Activated CD8-positive, alpha-beta T cell treated with anti-CD3 and anti-CD28 coated beads, Interleukin-2, amount 10 ng/mL, durations not matched to agents 7 days and 5 days (primary cell): ENCODE measurements at regions not wholly inside any gene's neighbourhood (a gene's known extent, or its start where the extent isn't known, plus 50 kb on each side); places are given as distances from the start of the nearest gene placed in this dataset.
"Not testable (repeated sequence)": the region's sequence is repeated elsewhere in the genome, so short reads cannot be mapped to it uniquely, and the experiment has no call there.

Experiments used
- ATAC-seq: fragments of 150-1000 bp; cut with Tn5 transposase; one replicate; pipeline ENCODE4 v1.10.0; 2021; ENCODE audit warnings: moderate library complexity
- CTCF ChIA-PET: fragments of 350-600 bp; sonication (Branson Sonifier 250); formaldehyde crosslinking; loops from one replicate; lab custom pipeline; 2021; ENCODE audit warnings: antibody characterized with exemption; lab: Charles Lee
- POLR2A ChIA-PET: fragments of 350-600 bp; sonication (Branson Sonifier 250); formaldehyde crosslinking; loops from one replicate; lab custom pipeline; 2021; ENCODE audit warnings: antibody characterized with exemption; lab: Charles Lee
- DNase-seq: peaks from one replicate; pipeline ENCODE4 v3.0.0-alpha.2; 2020
- H3K27ac Mint-ChIP-seq: one replicate; pipeline ENCODE4 v1.8.0; 2021; ENCODE audit warnings: mild to moderate bottlenecking, mixed read lengths
- H3K27me3 Mint-ChIP-seq: one replicate; pipeline ENCODE4 v1.8.0; 2021; ENCODE audit warnings: low read depth, mixed read lengths
- H3K36me3 Mint-ChIP-seq: one replicate; pipeline ENCODE4 v1.8.0; 2021; ENCODE audit warnings: low read depth, mixed read lengths
- H3K4me1 Mint-ChIP-seq: one replicate; pipeline ENCODE4 v1.8.0; 2021; ENCODE audit warnings: low read depth, mixed read lengths
- H3K4me3 Mint-ChIP-seq: one replicate; pipeline ENCODE4 v1.8.0; 2021; ENCODE audit warnings: mild to moderate bottlenecking, mixed read lengths
- H3K9me3 Mint-ChIP-seq: one replicate; pipeline ENCODE4 v1.8.0; 2022; ENCODE audit warnings: mixed read lengths; ENCODE audit not compliant: insufficient read depth

- ChIA-PET POLR2A (no interaction called here), CTCF (no interaction called here)
- ATAC-seq (no peak), DNase-seq (no peak)
- Mint-ChIP-seq H3K27ac (no peak overlapping the region), H3K27me3 (peaks cover 9% of the 10 kb centered on the region), H3K4me1 (no peaks in the 10 kb centered on the region), H3K4me3 (no peak overlapping the region), H3K36me3 (no peaks in the 10 kb centered on the region), H3K9me3 (no peaks in the 10 kb centered on the region)
Observed at GRCh38 chr1:29391362-29391880, 155.1 kb downstream of the PTPRU start.

- H3K4me1 Mint-ChIP-seq: no peaks in the 10 kb centered on the region
- DNase-seq (no peak), ATAC-seq (no peak)
- POLR2A ChIA-PET: no interaction called here
- CTCF ChIA-PET: no interaction called here
- H3K9me3 Mint-ChIP-seq: no peaks in the 10 kb centered on the region
- no peak overlapping the region for H3K4me3 Mint-ChIP-seq
- peaks cover 12% of the 10 kb centered on the region for H3K27me3 Mint-ChIP-seq
- no peak overlapping the region for H3K27ac Mint-ChIP-seq
- no peaks in the 10 kb centered on the region for H3K36me3 Mint-ChIP-seq
Observed at GRCh38 chr1:29390491-29391361, 154.4 kb downstream of the PTPRU start.

GRCh38 chr1:29390075-29390474, 153.8 kb downstream of the PTPRU start:
- no peak for DNase-seq
- no peaks in the 10 kb centered on the region for H3K36me3 Mint-ChIP-seq
- ATAC-seq: no peak
- H3K27me3 Mint-ChIP-seq: peaks cover 12% of the 10 kb centered on the region
- H3K4me3 Mint-ChIP-seq: no peak overlapping the region
- no peak overlapping the region for H3K27ac Mint-ChIP-seq
- H3K9me3 Mint-ChIP-seq: no peaks in the 10 kb centered on the region
- ChIA-PET POLR2A (no interaction called here), CTCF (no interaction called here)
- no peaks in the 10 kb centered on the region for H3K4me1 Mint-ChIP-seq

GRCh38 chr1:29389533-29390041, 153.3 kb downstream of the PTPRU start:
- CTCF ChIA-PET: no interaction called here
- Mint-ChIP-seq H3K27ac (no peak overlapping the region), H3K4me1 (no peaks in the 10 kb centered on the region), H3K4me3 (no peak overlapping the region), H3K9me3 (no peaks in the 10 kb centered on the region), H3K36me3 (no peaks in the 10 kb centered on the region), H3K27me3 (peaks cover 15% of the 10 kb centered on the region)
- ATAC-seq: no peak
- POLR2A ChIA-PET: no interaction called here
- DNase-seq: no peak

GRCh38 chr1:29388884-29389283, 152.6 kb downstream of the PTPRU start:
- H3K9me3 Mint-ChIP-seq: no peaks in the 10 kb centered on the region
- no peak overlapping the region for H3K4me3 Mint-ChIP-seq
- no peaks in the 10 kb centered on the region for H3K36me3 Mint-ChIP-seq
- H3K4me1 Mint-ChIP-seq: no peaks in the 10 kb centered on the region
- POLR2A ChIA-PET: no interaction called here
- CTCF ChIA-PET: no interaction called here
- ATAC-seq: no peak
- H3K27me3 Mint-ChIP-seq: peaks cover 17% of the 10 kb centered on the region
- no peak overlapping the region for H3K27ac Mint-ChIP-seq
- DNase-seq: no peak

GRCh38 chr1:29388170-29388569, 151.8 kb downstream of the PTPRU start:
- H3K27ac Mint-ChIP-seq: no peak overlapping the region
- no peaks in the 10 kb centered on the region for H3K4me1 Mint-ChIP-seq
- H3K4me3 Mint-ChIP-seq: no peak overlapping the region
- H3K27me3 Mint-ChIP-seq: peaks cover 17% of the 10 kb centered on the region
- ATAC-seq (no peak), DNase-seq (no peak)
- ChIA-PET CTCF (no interaction called here), POLR2A (no interaction called here)
- H3K36me3 Mint-ChIP-seq: no peaks in the 10 kb centered on the region
- H3K9me3 Mint-ChIP-seq: no peaks in the 10 kb centered on the region

GRCh38 chr1:29387210-29387609, 150.9 kb downstream of the PTPRU start:
- Mint-ChIP-seq H3K36me3 (no peaks in the 10 kb centered on the region), H3K9me3 (no peaks in the 10 kb centered on the region), H3K27ac (no peak overlapping the region), H3K4me3 (no peak overlapping the region), H3K27me3 (peaks cover 17% of the 10 kb centered on the region), H3K4me1 (no peaks in the 10 kb centered on the region)
- CTCF ChIA-PET: no interaction called here
- ATAC-seq (no peak), DNase-seq (no peak)
- POLR2A ChIA-PET: no interaction called here

- POLR2A ChIA-PET, DNase-seq, H3K4me1 Mint-ChIP-seq, ATAC-seq, H3K9me3 Mint-ChIP-seq, CTCF ChIA-PET, H3K27ac Mint-ChIP-seq, H3K36me3 Mint-ChIP-seq, H3K4me3 Mint-ChIP-seq: not testable (repeated sequence)
- H3K27me3 Mint-ChIP-seq: peaks cover 17% of the 10 kb centered on the region
Observed at GRCh38 chr1:29386453-29386852, 150.1 kb downstream of the PTPRU start.

- no peak overlapping the region for H3K27ac Mint-ChIP-seq
- peaks cover 17% of the 10 kb centered on the region for H3K27me3 Mint-ChIP-seq
- no peaks in the 10 kb centered on the region for H3K9me3 Mint-ChIP-seq
- POLR2A ChIA-PET: no interaction called here
- no peaks in the 10 kb centered on the region for H3K36me3 Mint-ChIP-seq
- DNase-seq: no peak
- CTCF ChIA-PET: no interaction called here
- H3K4me3 Mint-ChIP-seq: no peak overlapping the region
- ATAC-seq: no peak
- H3K4me1 Mint-ChIP-seq: no peaks in the 10 kb centered on the region
Observed at GRCh38 chr1:29385966-29386365, 149.6 kb downstream of the PTPRU start.

GRCh38 chr1:29384496-29385015, 148.2 kb downstream of the PTPRU start:
- ChIA-PET POLR2A (no interaction called here), CTCF (no interaction called here)
- Mint-ChIP-seq H3K27ac (no peak overlapping the region), H3K27me3 (peaks cover 17% of the 10 kb centered on the region), H3K4me1 (no peaks in the 10 kb centered on the region), H3K4me3 (no peak overlapping the region), H3K9me3 (peaks cover 4% of the 10 kb centered on the region), H3K36me3 (no peaks in the 10 kb centered on the region)
- ATAC-seq (no peak), DNase-seq (no peak)

- Mint-ChIP-seq H3K4me3 (no peak overlapping the region), H3K27ac (no peak overlapping the region), H3K27me3 (peaks cover 15% of the 10 kb centered on the region), H3K4me1 (no peaks in the 10 kb centered on the region), H3K36me3 (no peaks in the 10 kb centered on the region), H3K9me3 (peaks cover 11% of the 10 kb centered on the region)
- ChIA-PET CTCF (no interaction called here), POLR2A (no interaction called here)
- no peak for ATAC-seq
- DNase-seq: no peak
Observed at GRCh38 chr1:29383746-29384371, 147.5 kb downstream of the PTPRU start.
